Posterior vena cava (tissue), 2 donors: ENCODE measurements at regions not wholly inside any gene's neighbourhood (a gene's known extent, or its start where the extent isn't known, plus 50 kb on each side); places are given as distances from the start of the nearest gene placed in this dataset.
"Not testable (repeated sequence)": the region's sequence is repeated elsewhere in the genome, so short reads cannot be mapped to it uniquely, and the experiment has no call there.

Source experiments
- DNase-seq: peaks from one replicate; pipeline ENCODE4 v3.0.0-alpha.2; 2020; ENCODE audit warnings: low spot score
- intact Hi-C, 2 donors: fragments of 100-400 bp; cut with DNase I; formaldehyde crosslinking; loops; one replicate each; pipeline versions ENCODE4 v1.14.1 to v1.14.2; 2022 to 2023
- donor health status: DM: yes; HTN: yes; CAD: no.
- donor health status: DM: yes; HTN: yes; CAD: no.

DNA sequence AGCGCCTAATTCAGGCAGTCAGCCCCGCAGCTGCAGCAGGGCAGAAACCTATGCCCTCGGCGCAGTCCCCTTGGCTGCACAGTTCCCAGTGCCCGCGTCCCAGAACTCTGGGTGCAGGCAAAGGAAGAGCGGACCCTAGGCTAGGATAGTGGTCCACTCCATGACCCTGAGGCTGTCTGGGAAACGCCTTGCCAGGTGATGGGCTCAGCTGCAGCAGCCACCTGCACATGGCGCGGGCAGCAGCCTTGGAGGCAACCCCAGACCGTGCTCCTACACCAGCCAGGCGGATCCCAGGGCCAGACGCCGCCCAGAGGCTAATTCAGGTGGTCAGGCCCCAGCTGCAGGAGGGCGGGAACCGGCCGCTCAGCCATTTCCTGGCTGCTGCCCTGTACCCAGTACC is 83.0 kb downstream of the POTEC start:
- DNase-seq, intact Hi-C loops: not testable (repeated sequence)

DNA sequence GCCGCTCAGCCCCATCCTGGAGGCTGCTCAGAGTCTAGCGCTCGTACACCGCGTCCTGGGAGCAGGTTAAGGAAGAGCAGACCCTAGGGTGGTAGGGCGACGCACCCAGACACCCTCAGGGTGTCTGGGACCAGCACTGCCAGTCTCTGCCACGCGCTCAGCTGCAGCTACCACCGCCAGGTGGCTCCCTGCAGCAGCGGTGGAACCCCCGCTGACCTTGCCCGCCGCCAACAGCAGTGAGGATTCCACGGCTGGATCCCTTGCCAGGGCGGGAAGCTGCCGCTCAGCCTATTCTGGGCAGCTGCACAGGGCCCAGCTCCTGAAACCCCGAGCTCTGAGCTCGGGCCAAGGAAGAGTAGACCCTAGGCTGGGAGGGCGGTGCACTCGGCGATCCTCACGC is 83.6 kb downstream of the POTEC start:
- DNase-seq, intact Hi-C loops: not testable (repeated sequence)

DNA sequence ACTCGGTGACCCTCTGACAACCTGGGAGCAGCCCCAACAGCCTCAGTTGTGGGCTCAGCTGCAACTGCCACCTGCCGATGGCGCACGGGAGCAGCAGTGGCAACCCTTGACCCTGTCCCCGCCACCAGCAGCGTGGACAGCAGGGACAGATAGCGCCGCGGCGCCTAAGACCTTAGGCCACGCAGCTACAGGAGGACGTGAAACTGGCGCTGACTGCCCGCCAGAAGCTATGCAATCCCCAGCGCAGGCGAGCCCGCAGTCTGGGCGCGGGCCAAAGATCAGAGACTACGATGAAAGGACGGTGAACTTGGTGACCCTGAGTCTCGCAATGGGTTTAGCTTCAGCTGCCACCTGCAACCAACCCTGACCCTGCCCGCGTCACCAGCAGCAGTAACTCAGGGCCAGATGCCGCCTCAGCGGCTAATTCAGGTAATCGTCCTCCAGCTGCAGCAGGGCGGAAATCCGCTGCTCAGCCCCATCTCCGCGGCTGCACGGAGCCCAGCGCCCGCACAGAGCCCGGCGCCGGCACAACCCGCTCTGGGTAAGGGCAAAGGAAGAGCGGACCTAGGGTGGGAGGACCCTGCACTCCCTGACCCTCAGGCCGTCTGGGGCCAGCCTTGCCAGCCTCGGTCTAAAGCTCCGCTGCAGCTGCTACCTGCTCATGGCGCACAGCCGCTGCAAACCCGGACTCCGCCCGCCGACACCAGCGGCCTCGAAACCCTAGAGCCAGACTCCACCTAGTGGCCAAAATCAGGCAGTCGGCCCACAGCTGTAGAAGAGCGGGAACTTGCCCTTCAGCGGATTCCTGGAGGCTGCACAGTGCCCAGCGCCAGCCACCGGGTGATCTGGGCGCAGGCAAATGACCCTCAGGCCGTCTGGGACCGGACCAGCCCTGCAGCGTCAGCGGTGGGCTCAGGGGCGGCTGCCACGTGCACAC is 85.1 kb downstream of the POTEC start:
- DNase-seq, intact Hi-C loops: not testable (repeated sequence)

DNA sequence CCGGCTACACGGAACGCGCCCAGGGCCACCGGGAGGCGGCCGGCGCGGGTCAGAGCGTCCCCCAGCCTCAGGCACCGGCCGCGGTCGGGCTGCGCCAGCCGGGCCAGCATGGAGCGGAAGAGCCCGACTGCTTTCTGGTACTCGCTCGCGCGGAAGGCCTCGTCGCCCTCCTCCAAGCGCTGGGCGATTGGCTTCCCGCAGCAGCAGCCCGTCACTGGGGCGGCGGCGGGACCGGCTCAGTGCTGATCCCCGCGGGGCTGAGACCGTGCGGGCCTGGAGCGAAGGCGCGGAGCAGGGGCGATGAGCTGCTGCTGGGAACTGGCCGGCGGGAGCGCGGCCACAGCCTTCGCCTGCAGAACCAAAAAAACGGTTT is 92.8 kb downstream of the POTEC start:
- intact Hi-C loops: not testable (repeated sequence)

DNA sequence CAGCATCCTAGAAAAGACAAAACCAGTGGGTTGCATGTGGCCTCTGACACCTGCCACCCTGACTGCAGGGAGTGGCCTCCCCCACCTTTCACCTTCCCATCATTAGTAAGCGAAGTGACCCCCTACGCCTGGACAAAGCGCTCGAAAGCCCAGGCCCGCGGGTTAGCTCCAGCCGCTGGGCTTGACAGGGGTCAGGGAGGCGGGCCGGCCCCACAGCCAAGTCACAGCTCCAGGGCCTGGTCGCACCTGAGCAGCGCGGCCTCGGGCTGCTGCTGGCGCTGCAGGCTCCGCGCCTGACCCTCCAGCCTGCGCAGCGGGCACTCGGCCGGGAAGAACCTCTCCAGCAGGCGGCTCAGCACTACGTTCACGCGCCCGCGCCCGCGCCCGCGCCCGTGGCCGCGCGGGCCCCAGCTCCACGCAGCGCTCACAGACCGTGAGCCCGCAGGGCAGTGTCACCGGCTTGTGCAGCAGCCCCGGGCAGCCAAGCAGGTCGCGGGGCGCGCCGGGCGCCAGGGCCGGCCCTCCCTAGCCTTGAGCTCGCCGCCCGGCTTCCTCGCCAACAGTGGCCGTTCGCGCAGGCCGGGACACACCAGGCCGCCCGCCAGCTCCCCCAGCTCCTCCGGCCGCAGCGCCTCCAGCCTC is 93.3 kb downstream of the POTEC start:
- intact Hi-C loops, DNase-seq: not testable (repeated sequence)

More for the DNA sequence above, 92.8 kb downstream of the POTEC start:
- DNase-seq: not testable (repeated sequence)

DNA sequence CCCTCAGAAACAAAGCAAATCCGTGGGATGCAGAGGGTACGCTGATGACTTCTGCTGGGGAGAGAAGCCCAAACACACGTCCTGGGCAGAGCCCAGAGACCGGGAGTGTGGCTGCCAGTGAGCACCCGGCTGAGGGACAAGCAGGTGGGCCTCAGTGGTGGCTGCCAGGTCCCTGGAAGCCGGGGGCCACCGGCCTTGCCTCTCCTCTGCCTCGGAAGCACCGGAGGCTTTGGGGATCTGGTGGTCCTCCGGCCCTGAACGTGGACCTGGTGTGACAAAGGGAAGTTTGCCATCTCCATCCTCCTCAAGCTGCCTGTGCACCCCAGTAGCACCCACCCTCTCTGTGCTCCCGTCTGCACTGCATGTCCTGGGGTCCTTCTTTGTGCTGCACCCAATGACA is 94.3 kb downstream of the POTEC start:
- DNase-seq, intact Hi-C loops: not testable (repeated sequence)

DNA sequence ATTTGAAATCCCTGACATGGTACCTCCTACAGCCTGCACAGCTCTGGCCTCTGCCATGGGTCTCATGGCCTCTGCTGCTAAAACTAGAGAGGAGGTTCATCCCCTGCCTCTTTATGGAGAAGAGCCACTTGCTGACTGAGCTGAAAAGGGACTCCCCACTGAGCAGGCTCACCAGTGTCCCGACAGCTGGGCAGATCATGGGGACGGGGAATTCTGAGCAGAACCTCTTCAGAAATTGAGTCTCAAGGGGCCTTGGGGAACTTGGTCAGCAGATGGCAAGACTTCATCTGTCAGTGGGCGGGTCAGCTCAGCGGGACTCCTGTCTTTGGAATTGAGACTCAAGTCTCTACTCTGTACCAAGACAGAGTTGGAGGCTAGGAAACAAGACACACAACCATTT is 95.7 kb downstream of the POTEC start:
- intact Hi-C loops, DNase-seq: not testable (repeated sequence)

DNA sequence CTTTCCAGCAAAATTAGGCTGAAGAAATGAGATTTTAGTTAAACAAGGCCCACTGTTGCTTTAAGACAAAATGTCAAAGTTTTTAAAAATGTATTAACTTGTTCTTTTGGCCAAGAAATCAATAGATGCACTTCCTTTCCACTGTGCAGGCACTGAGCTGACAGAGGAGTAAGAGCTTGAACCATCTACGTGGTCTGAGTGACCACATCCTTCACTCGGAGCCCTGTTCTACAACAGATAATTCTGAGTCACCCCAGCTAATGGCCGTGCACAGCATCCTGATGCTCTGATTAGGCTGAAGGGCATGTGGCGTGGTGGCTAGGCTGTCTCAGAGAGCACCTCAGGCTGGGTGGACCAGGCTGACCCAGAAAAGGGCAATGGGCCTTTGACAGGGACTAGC is 107.9 kb downstream of the POTEC start:
- DNase-seq, intact Hi-C loops: not testable (repeated sequence)

DNA sequence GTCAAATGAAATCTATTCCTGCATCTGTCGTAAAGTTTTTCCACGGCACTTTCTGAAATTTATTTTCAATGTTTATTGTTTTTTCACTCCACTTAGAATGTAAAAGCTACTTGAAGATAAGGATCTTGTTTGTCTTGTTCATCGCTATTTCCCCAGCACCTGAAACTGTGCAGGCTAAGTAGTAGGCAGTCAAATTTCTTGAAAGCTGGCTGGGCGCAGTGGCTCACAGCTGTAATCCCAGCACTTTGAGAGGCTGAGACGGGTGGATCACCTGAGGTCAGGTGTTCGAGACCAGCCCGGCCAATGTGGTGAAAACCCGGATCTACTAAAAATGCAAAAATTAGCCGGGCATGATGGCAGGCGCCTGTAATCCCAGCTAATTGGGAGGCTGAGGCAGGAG is 111.0 kb downstream of the POTEC start:
- intact Hi-C loops, DNase-seq: not testable (repeated sequence)

DNA sequence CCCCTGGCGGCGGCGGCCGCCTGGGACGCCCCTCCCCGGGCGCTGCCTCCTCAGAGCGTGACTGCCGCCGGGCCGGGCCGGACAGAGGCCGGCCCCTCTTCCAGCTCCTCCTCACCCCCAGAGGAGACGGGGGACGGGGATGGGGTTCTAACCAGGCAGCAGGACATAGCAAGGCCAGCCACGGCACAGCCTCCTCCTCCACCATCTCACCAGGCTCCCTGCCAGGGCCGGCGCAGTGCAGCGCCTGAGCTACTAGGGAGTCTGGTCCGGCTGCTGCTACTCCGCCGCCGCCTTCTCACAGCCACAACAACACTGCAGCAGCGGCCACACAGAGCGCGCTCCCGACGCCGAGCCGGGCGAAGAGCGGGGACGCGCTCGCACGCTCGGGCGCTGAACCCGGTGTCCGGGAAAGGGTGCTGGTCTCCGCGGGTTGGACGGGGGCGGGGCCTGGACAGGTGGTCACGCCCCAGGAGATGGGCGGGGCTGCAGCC is 112.3 kb downstream of the POTEC start:
- DNase-seq: peak; percentile 83
- intact Hi-C loops: not testable (repeated sequence)

DNA sequence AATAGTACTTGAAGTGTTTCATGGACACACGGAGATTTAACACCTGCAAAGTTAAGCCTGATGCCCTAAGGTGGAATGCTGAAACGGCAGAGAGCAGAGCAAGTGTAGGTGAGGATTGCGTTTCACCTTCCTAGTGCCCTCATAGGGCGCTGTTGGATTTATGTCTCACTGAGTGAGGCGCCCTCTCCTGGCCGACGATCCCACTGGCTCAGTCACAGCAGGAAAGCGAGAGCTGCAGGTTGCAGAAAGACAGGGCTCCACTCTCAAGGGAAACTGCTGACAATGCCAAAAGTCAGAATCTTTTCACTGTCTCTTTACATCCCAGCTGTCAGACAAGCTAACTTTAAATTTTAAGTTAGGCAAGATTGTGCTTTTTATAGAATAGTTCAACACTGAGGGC is 127.6 kb downstream of the POTEC start:
- DNase-seq, intact Hi-C loops: not testable (repeated sequence)

DNA sequence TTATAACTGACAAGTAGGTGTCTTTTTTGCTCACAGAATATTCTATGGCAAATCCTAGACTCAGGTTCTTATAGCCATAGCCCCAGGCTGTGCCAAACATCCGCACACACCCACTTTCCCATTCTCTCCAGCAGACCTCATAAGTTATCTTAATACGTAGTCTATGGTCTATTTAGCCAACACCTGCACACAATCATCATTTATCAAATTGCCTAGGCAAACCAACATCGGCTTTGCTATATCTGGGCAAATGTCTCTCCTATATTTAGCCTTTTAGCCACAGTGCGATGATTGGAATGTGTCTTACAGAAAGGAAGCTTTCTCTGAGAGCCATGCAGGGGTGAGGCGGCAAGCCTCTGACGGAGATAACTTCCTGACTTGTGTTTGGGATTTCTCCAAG is 128.0 kb downstream of the POTEC start:
- intact Hi-C loops, DNase-seq: not testable (repeated sequence)

DNA sequence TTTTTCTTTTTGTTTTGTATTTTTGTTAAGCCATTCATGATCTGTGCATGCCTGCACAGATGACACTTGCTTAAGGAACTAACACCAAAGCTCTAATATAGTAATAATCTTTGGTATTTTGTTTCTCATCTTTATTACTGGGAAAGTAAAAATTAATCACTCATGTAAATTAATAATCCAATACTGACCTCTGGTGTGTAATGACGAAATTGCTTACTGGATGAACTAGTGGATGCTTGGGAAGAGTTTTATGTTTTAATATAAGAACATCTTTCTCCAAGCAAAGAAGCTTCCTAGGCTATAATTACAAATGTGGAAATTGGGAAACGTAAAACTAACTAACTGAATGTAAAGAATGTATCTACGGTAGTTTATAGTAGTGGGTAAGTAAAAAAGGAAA is 147.9 kb downstream of the POTEC start:
- not testable (repeated sequence) for DNase-seq

DNA sequence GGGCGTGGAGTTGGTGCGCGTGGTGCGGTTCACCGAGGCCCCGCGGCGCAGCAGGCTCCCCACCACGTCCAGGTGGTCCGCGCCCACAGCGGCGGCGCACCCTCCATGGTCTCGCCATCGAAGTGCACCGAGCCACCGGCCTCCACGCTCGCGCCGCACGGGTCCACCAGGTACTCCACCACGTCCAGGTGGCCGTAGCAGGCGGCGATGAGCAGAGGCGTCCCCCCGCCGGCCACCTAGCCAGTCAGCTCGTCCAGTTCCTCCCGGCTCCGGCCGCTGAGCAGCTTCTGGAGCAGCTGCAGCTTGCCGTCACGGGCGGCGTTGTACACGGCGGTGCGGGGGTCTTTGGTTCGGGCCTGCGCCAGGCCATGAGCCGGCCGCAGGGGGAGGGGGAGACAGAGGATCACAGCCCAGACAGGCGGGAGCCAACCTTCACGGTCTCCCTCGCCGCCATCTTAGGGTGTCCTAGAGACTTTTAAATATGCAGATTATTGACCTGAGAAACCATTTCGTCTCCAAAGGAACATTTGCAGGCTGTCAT is 149.8 kb downstream of the POTEC start:
- intact Hi-C loops, DNase-seq: not testable (repeated sequence)

More for the DNA sequence above, 147.9 kb downstream of the POTEC start:
- intact Hi-C loops: not testable (repeated sequence)

DNA sequence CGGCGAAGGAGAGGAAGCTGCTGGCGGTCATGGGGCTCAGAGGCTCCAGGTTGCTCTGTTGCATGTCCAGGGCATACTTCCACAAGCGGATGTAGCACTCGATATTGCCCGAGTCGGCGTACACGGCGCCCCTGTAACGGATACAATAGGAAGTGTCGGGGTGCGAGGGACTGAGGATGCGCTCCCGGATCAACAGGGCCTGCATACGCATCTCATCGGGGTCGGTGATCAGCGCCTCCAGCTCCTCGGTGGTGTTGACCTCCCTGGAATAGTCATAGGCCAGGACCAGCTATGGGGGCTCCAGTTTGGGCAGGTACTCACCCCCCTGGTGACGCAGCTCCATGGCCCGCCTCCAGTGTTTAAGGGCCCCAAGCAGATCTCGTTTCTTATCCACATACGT is 150.8 kb downstream of the POTEC start:
- intact Hi-C loops, DNase-seq: not testable (repeated sequence)

DNA sequence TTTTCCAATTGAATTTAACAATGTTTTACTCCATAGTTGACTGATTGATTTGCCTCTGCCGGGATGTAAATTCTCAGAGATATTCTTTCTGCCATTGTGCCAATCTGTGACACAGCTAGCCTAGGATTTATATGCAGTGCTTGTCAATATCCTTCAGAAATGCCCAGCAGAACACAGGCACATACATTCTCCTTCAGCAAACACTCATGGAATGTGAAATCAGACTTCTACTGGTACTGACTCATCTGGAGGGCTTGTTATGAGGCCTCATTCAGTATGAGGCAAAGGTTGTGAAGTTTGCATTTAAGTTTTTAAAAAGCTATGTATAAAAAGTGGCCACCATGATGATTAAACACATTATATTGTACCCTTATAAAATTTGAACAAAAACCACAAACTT is 158.4 kb downstream of the POTEC start:
- intact Hi-C loops, DNase-seq: not testable (repeated sequence)

DNA sequence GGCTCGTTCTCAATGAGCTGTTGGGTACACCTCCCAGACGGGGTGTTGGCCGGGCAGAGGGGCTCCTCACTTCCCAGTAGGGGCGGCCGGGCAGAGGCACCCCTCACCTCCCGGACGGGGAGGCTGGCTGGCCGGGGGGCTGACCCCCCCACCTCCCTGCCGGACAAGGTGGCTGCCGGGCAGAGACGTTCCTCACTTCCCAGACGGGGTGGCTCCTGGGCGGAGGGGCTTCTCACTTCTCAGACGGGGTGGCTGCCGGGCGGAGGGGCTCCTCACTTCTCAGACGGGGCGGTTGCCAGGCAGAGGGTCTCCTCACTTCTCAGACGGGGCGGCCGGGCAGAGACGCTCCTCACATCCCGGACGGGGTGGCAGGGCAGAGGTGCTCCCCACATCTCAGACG is 160.7 kb downstream of the POTEC start:
- DNase-seq, intact Hi-C loops: not testable (repeated sequence)

DNA sequence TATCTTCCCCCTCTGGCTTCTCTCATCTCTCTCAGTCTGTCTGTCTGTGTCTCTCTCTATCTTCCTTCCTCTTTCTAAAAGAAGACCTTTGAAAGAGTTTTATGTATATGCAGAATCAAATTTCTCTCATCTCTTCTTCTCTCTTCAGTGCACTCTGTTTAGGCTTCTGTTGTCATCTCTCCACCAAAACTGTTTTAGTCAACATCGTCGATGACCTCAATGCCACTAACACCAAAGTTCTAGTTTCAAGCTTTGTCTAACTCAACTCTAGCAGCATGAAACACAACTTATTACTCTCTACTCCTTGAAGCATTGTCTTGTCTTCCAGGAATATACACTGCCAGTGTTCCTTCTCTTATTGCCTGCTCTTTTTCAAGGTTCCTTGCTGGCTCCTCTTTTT is 163.9 kb downstream of the POTEC start:
- DNase-seq, intact Hi-C loops: not testable (repeated sequence)

DNA sequence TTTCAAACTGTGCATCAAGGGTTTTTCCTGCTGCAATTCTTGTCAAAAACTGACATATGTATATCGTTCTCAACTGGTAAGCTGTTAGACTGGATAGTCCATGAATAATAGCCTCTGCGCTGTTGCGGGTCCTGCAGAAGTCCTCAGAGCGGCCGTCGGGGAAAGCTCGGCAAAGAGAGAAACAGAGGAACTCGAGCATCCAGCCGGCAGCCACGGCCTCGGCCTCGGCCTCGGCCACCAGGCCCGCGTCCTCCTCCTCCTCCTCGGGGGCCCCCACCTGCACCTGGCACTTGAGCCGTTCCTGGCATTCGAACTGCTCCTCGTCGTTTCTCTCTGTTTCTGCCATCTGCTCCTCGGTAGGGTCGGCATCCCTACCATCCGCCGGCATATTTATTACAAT is 165.0 kb downstream of the POTEC start:
- intact Hi-C loops, DNase-seq: not testable (repeated sequence)

DNA sequence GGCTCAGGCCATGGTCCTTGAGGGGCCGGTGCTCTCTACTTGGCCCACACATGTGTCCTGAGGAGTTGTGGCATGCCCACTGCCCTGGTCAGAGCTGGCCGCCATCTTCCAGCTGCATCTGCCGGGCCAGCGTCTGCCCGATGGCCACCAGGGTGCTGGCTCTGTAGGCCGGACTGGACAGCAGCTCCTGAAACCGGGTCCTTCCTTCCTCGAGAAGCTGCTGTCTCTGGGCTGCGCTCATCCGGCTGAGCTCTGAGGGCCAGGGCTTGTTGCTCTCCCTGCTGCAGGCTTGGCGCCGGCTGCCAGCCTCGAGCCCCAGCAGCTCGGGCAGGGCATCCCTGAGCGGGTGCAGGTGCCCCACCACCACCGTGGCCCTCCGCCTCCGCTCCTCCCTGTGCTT is 182.1 kb downstream of the POTEC start:
- intact Hi-C loops, DNase-seq: not testable (repeated sequence)
